H1 (cell line): ENCODE measurements at regions not wholly inside any gene's neighbourhood (a gene's known extent, or its start where the extent isn't known, plus 50 kb on each side); places are given as distances from the start of the nearest gene placed in this dataset.
A peak's percentile ranks its signal among the peaks of the same experiment; 100 is the strongest.

Source experiments
- CTCF ChIA-PET: fragments of 300-600 bp; sonication (Branson Sonifier 250); formaldehyde crosslinking; loops from one replicate; lab custom pipeline; 2021; ENCODE audit not compliant: partially characterized antibody; lab: Charles Lee
- POLR2A ChIA-PET: fragments of 300-600 bp; sonication (Branson Sonifier 250); formaldehyde crosslinking; loops from one replicate; lab custom pipeline; 2021; ENCODE audit warnings: inconsistent platforms; ENCODE audit not compliant: partially characterized antibody; lab: Charles Lee
- DNase-seq, 2 experiments: peaks; one replicate each; pipeline versions ENCODE4 v3.0.0 to v3.0.0-alpha.2; 2010 to 2022; ENCODE audit warnings: low spot score in 2 of 2, low read depth in 1 of 2, mixed read lengths in 1 of 2
- FAIRE-seq: peaks from 2 replicates; lab custom pipeline; 2011; peaks lifted over from hg19 to GRCh38; lab: Jason Lieb, UNC
- H2AFZ ChIP-seq: 2 replicates; pipeline ENCODE4 v1.8.1; 2012; ENCODE audit warnings: low read length, inconsistent platforms
- H2AK5ac ChIP-seq: 2 replicates; pipeline ENCODE4 v1.6.1; 2013; ENCODE audit warnings: low read depth, low read length
- H2BK120ac ChIP-seq: replicated peaks from 2 replicates; pipeline ENCODE3; 2013; ENCODE audit warnings: low read depth, low read length, inconsistent platforms
- H2BK12ac ChIP-seq: 2 replicates; pipeline ENCODE4 v1.6.1; 2013; ENCODE audit warnings: low read depth, low read length
- H2BK15ac ChIP-seq: 2 replicates; pipeline ENCODE4 v1.6.1; 2013; ENCODE audit warnings: low read length
- H2BK20ac ChIP-seq: 2 replicates; pipeline ENCODE4 v1.6.1; 2013; ENCODE audit warnings: low read length
- H2BK5ac ChIP-seq: 2 replicates; pipeline ENCODE4 v1.6.1; 2013; ENCODE audit warnings: low read depth, low read length
- H3K14ac ChIP-seq: 2 replicates; pipeline ENCODE4 v1.6.1; 2013; ENCODE audit warnings: inconsistent platforms; ENCODE audit not compliant: insufficient read length
- H3K18ac ChIP-seq: 2 replicates; pipeline ENCODE4 v1.6.1; 2013; ENCODE audit warnings: low read length; ENCODE audit errors: extremely low read depth
- H3K23ac ChIP-seq: 2 replicates; pipeline ENCODE4 v1.6.1; 2013; ENCODE audit warnings: inconsistent platforms; ENCODE audit not compliant: insufficient read length
- H3K23me2 ChIP-seq: 2 replicates; pipeline ENCODE4 v1.6.1; 2013; ENCODE audit warnings: low read depth, low read length
- H3K27ac ChIP-seq: 2 replicates; pipeline ENCODE4 v1.6.1; 2011; ENCODE audit warnings: low read depth, low read length, inconsistent platforms
- H3K27me3 ChIP-seq, 4 experiments: replicated peaks in 1 of 4; 1 replicate in 1 of 4; 2 replicates in 3 of 4; pipeline versions ENCODE4 v1.6.1 to v1.8.1; 2011 to 2013; ENCODE audit warnings: low read length in 3 of 4, mild to moderate bottlenecking in 3 of 4, inconsistent platforms in 2 of 4, mixed read lengths in 2 of 4, moderate library complexity in 1 of 4; ENCODE audit not compliant: control insufficient read depth in 3 of 4, insufficient read depth in 3 of 4; ENCODE audit errors: extremely low read depth in 1 of 4
- H3K36me3 ChIP-seq, 4 experiments: 2 replicates each; pipeline versions ENCODE4 v1.6.1 to v1.8.1; 2011 to 2013; ENCODE audit warnings: mild to moderate bottlenecking in 4 of 4, low read length in 3 of 4, moderate library complexity in 2 of 4, control low read depth in 1 of 4, inconsistent platforms in 1 of 4; ENCODE audit not compliant: insufficient read depth in 4 of 4, control insufficient read depth in 2 of 4
- H3K4ac ChIP-seq: replicated peaks from 2 replicates; pipeline ENCODE3; 2013; ENCODE audit warnings: low read length, low read depth, mixed read lengths, inconsistent platforms; ENCODE audit not compliant: insufficient read length
- H3K4me1 ChIP-seq, 4 experiments: replicated peaks in 1 of 4; 1 replicate in 1 of 4; 2 replicates in 3 of 4; pipeline versions ENCODE4 v1.6.1 to v1.8.1; 2011 to 2013; ENCODE audit warnings: low read length in 3 of 4, inconsistent platforms in 2 of 4, mixed read lengths in 1 of 4; ENCODE audit not compliant: insufficient read depth in 4 of 4, control insufficient read depth in 3 of 4
- H3K4me2 ChIP-seq, 2 experiments: 2 replicates each; pipeline versions ENCODE4 v1.6.1 to v1.8.1; 2011 to 2013; ENCODE audit warnings: low read depth in 2 of 2, low read length in 2 of 2, control low read depth in 1 of 2, inconsistent platforms in 1 of 2, mild to moderate bottlenecking in 1 of 2; ENCODE audit not compliant: insufficient read depth in 1 of 2
- H3K4me3 ChIP-seq, 4 experiments: fragments of 200-600, 300-600 bp in 1 of 4; sonication (generic), shearing (Covaris generic), sonication (Bioruptor Twin) in 1 of 4; 2 replicates each; pipeline versions ENCODE4 v1.5.1 to v1.8.1; 2011 to 2016; ENCODE audit warnings: low read length in 4 of 4, low read depth in 3 of 4, control low read depth in 2 of 4, inconsistent platforms in 2 of 4, mild to moderate bottlenecking in 2 of 4, mixed read lengths in 1 of 4, moderate library complexity in 1 of 4; ENCODE audit not compliant: insufficient read depth in 2 of 4; ENCODE audit errors: extremely low read depth in 1 of 4
- H3K56ac ChIP-seq: replicated peaks from 2 replicates; pipeline ENCODE3; 2013; ENCODE audit warnings: low read depth, mild to moderate bottlenecking, mixed read lengths, low read length, inconsistent platforms; ENCODE audit not compliant: insufficient read length
- H3K79me1 ChIP-seq: 2 replicates; pipeline ENCODE4 v1.6.1; 2013; ENCODE audit warnings: low read depth, low read length, control low read depth
- H3K79me2 ChIP-seq, 2 experiments: 2 replicates each; pipeline versions ENCODE4 v1.6.1 to v1.8.1; 2012 to 2013; ENCODE audit warnings: low read length in 2 of 2, mild to moderate bottlenecking in 2 of 2, inconsistent platforms in 1 of 2; ENCODE audit not compliant: insufficient read depth in 2 of 2, control insufficient read depth in 1 of 2
- H3K9ac ChIP-seq, 4 experiments: replicated peaks in 1 of 4; 1 replicate in 1 of 4; 2 replicates in 3 of 4; pipeline versions ENCODE4 v1.6.1 to v1.8.1; 2011 to 2013; ENCODE audit warnings: low read depth in 3 of 4, low read length in 3 of 4, control low read depth in 2 of 4, mild to moderate bottlenecking in 2 of 4, moderate library complexity in 2 of 4, inconsistent platforms in 1 of 4; ENCODE audit errors: extremely low read depth in 1 of 4
- H3K9me3 ChIP-seq, 2 experiments: 2 replicates each; pipeline versions ENCODE4 v1.6.1 to v1.8.1; 2012 to 2013; ENCODE audit warnings: mild to moderate bottlenecking in 2 of 2, moderate library complexity in 2 of 2, control low read depth in 1 of 2, inconsistent platforms in 1 of 2, low read depth in 1 of 2, low read length in 1 of 2, mixed read lengths in 1 of 2; ENCODE audit not compliant: insufficient read depth in 2 of 2
- H4K20me1 ChIP-seq, 2 experiments: replicated peaks in 1 of 2; 2 replicates each; pipeline versions ENCODE3 to v1.8.1; 2011 to 2013; ENCODE audit warnings: inconsistent platforms in 2 of 2, low read length in 2 of 2, mild to moderate bottlenecking in 1 of 2; ENCODE audit not compliant: insufficient read depth in 2 of 2, control insufficient read depth in 1 of 2
- H4K5ac ChIP-seq: 2 replicates; pipeline ENCODE4 v1.6.1; 2013; ENCODE audit warnings: low read length, low read depth, mixed read lengths, inconsistent platforms; ENCODE audit not compliant: insufficient read length
- H4K8ac ChIP-seq: 2 replicates; pipeline ENCODE4 v1.8.0; 2013; ENCODE audit warnings: mild to moderate bottlenecking, moderate library complexity, low read length, inconsistent platforms; ENCODE audit not compliant: insufficient read depth; ENCODE audit errors: extremely low read depth
- H4K91ac ChIP-seq: replicated peaks from 2 replicates; pipeline ENCODE3; 2013; ENCODE audit warnings: low read length, mixed read lengths, inconsistent platforms; ENCODE audit not compliant: insufficient read length
- ASH2L ChIP-seq: fragments of 200-600, 300-600 bp; sonication (generic); IDR thresholded peaks from one replicate; pipeline ENCODE4 v1.7.1; 2017; ENCODE audit warnings: low read length
- BACH1 ChIP-seq: IDR thresholded peaks from 2 replicates; pipeline ENCODE4 v1.6.1; 2012; ENCODE audit warnings: low read length, improper control_type of control experiment
- JUN ChIP-seq: IDR thresholded peaks from 2 replicates; pipeline ENCODE4 v1.6.1; 2011; ENCODE audit warnings: low read depth, mild to moderate bottlenecking, improper control_type of control experiment, low read length
- PHF8 ChIP-seq: fragments of 200-600 bp; sonication (generic); conservative IDR thresholded peaks from 2 replicates; pipeline ENCODE4 v1.7.1; 2012; ENCODE audit warnings: low read depth, mild to moderate bottlenecking, inconsistent platforms, low read length, moderate library complexity
- POLR2AphosphoS5 ChIP-seq: IDR thresholded peaks from 2 replicates; pipeline ENCODE4 v1.6.1; 2011; ENCODE audit warnings: low read depth, low read length
- RBBP5 ChIP-seq: IDR thresholded peaks from 2 replicates; pipeline ENCODE4 v1.7.1; 2012; ENCODE audit warnings: low read depth, mild to moderate bottlenecking, inconsistent platforms, low read length, moderate library complexity, borderline replicate concordance
- SAP30 ChIP-seq: fragments of 300-600 bp; sonication (generic); IDR thresholded peaks from 2 replicates; pipeline ENCODE4 v1.7.1; 2012; ENCODE audit warnings: low read length, moderate library complexity, mild to moderate bottlenecking, inconsistent platforms; ENCODE audit not compliant: insufficient read depth, insufficient replicate concordance
- SRF ChIP-seq: IDR thresholded peaks from 2 replicates; pipeline ENCODE4 v1.6.1; 2011; ENCODE audit warnings: mild to moderate bottlenecking, low read depth, low read length, moderate library complexity
- TAF7 ChIP-seq: optimal IDR thresholded peaks from 2 replicates; pipeline ENCODE3; 2011; ENCODE audit warnings: low read depth, mild to moderate bottlenecking, inconsistent platforms, low read length, moderate library complexity, borderline replicate concordance
- TEAD4 ChIP-seq: IDR thresholded peaks from 2 replicates; pipeline ENCODE4 v1.6.1; 2012; ENCODE audit warnings: low read depth, low read length, inconsistent platforms, mixed read lengths
- YY1 ChIP-seq: IDR thresholded peaks from 2 replicates; pipeline ENCODE4 v1.6.1; 2011; ENCODE audit warnings: low read depth, mild to moderate bottlenecking, low read length
- WGBS, 2 experiments: shearing (Covaris generic) in 1 of 2; methylation state at CpG; one replicate each; pipeline versions ENCODE4 v1.1.6 to v1.1.7; 2013 to 2015; ENCODE audit warnings: low lambda C conversion rate in 2 of 2, mixed read lengths in 2 of 2, inconsistent platforms in 1 of 2, low coverage in 1 of 2, missing lambda C conversion rate in 1 of 2; ENCODE audit not compliant: insufficient replicate concordance in 2 of 2, insufficient coverage in 1 of 2, insufficient read length in 1 of 2; ENCODE audit errors: extremely low coverage in 1 of 2, missing lambda C conversion rate in 1 of 2; 5-methylcytosine and 5-hydroxymethylcytosine counted together
- TF ChIP-seq, protein P1 (sequence below): IDR thresholded peaks from 2 replicates; pipeline ENCODE4 v1.6.1; 2012; ENCODE audit warnings: inconsistent platforms
- TF ChIP-seq, protein P2 (sequence below), 3 experiments: IDR thresholded peaks; 1 replicate in 2 of 3; 2 replicates in 1 of 3; pipeline versions ENCODE4 v1.5.1 to v1.6.1; 2011; ENCODE audit warnings: low read length in 3 of 3, mild to moderate bottlenecking in 3 of 3, inconsistent platforms in 2 of 3, low read depth in 1 of 3, moderate library complexity in 1 of 3; ENCODE audit not compliant: insufficient read depth in 1 of 3; ENCODE audit errors: control extremely low read depth in 1 of 3

DNA sequence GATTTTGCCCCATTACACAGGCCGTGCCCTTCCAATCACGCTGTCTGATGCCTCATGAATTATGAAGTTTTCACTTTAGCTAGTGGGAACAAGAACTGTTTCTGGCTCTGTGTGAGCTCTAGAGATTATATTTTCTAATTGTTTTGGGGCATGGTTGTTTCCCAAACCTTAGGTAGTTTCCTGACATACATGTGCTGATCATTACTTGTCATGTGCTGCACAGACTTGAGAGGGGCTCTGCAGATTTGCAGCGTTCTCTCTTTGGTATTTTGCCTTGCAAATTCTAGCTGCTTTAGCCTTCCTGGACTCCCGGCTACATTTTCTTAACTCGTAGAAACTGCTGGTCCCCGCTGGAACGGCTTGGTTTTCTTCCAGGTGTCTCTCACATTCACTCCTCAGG is 142.1 kb upstream of the IVNS1ABP start:
- no peak overlapping the region for H3K9ac ChIP-seq
- no peaks in the 10 kb centered on the region for H3K9me3 ChIP-seq
- no peak overlapping the region for H3K4ac ChIP-seq
- H2BK15ac ChIP-seq = no peak overlapping the region
- no peak overlapping the region for H3K56ac ChIP-seq
- no peak overlapping the region for H3K4me2 ChIP-seq
- peak overlapping the region; percentile 16; the same call in 1 of the 2 replicates for H2AFZ ChIP-seq
- H2BK120ac ChIP-seq = no peak overlapping the region
- no peaks in the 10 kb centered on the region for H3K4me1 ChIP-seq
- POLR2A ChIA-PET = no interaction called here
- WGBS, 2 experiments = 93% methylated on average over 7 of the region's 7 CpGs; no CpG with 5 or more reads in 1 of the 2 experiments
- no peak overlapping the region for H4K5ac ChIP-seq
- CTCF ChIA-PET = interaction anchor here (0.6 to 1.2 kb wide), 2 partner anchors 127 to 246 kb away, joined by 3 to 7 read pairs; no protein-coding TSS in a partner anchor
- no peak overlapping the region for H3K18ac ChIP-seq
- no peak overlapping the region for H3K23ac ChIP-seq
- DNase-seq (no peak), FAIRE-seq (no peak)
- H4K91ac ChIP-seq = no peak overlapping the region
- H3K27ac ChIP-seq = no peak overlapping the region
- H4K20me1 ChIP-seq = no peaks in the 10 kb centered on the region
- H3K23me2 ChIP-seq = peaks cover 2% of the 10 kb centered on the region; the same call in 1 of the 2 replicates
- H3K79me2 ChIP-seq = no peaks in the 10 kb centered on the region
- H3K27me3 ChIP-seq = no peaks in the 10 kb centered on the region
- no peak overlapping the region for H2BK12ac ChIP-seq
- H3K14ac ChIP-seq = no peak overlapping the region
- H3K36me3 ChIP-seq = no peaks in the 10 kb centered on the region
- H3K4me3 ChIP-seq = no peak overlapping the region
- no peaks in the 10 kb centered on the region for H3K79me1 ChIP-seq
- H2AK5ac ChIP-seq = no peak overlapping the region
- no peak overlapping the region for H2BK20ac ChIP-seq
- H4K8ac ChIP-seq = no peak overlapping the region
- no peak overlapping the region for H2BK5ac ChIP-seq
- TF ChIP-seq TEAD4 = no peak
- TF ChIP-seq TAF7 = no peak
- TF ChIP-seq PHF8 = no peak
- TF ChIP-seq BACH1 = no peak
- no peak for TF ChIP-seq RBBP5
- TF ChIP-seq ASH2L = no peak
- no peak for TF ChIP-seq SRF
- no peak for TF ChIP-seq POLR2AphosphoS5
- TF ChIP-seq, protein P1, sequence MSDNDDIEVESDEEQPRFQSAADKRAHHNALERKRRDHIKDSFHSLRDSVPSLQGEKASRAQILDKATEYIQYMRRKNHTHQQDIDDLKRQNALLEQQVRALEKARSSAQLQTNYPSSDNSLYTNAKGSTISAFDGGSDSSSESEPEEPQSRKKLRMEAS = no peak
- TF ChIP-seq SAP30 = no peak
- TF ChIP-seq, protein P2, sequence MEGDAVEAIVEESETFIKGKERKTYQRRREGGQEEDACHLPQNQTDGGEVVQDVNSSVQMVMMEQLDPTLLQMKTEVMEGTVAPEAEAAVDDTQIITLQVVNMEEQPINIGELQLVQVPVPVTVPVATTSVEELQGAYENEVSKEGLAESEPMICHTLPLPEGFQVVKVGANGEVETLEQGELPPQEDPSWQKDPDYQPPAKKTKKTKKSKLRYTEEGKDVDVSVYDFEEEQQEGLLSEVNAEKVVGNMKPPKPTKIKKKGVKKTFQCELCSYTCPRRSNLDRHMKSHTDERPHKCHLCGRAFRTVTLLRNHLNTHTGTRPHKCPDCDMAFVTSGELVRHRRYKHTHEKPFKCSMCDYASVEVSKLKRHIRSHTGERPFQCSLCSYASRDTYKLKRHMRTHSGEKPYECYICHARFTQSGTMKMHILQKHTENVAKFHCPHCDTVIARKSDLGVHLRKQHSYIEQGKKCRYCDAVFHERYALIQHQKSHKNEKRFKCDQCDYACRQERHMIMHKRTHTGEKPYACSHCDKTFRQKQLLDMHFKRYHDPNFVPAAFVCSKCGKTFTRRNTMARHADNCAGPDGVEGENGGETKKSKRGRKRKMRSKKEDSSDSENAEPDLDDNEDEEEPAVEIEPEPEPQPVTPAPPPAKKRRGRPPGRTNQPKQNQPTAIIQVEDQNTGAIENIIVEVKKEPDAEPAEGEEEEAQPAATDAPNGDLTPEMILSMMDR (IDR thresholded peaks at IDR 0.05; ENCODE audit: control extremely low read depth in 1 of 3, insufficient read depth in 1 of 3, low read depth in 1 of 3, low read length in 3 of 3) = no peak
- no peak for TF ChIP-seq YY1
- no peak for TF ChIP-seq JUN
